DMS153 treated with DMSO at 0.1 percent for 48 hours (cell line): ENCODE measurements at regions not wholly inside any gene's neighbourhood (a gene's known extent, or its start where the extent isn't known, plus 50 kb on each side); places are given as distances from the start of the nearest gene placed in this dataset.

ENCODE experiments used
- DNase-seq: peaks from one replicate; lab custom pipeline; 2025; ENCODE audit not compliant: unreplicated experiment; lab: John Stamatoyannopoulos, UW

- no peak for DNase-seq
Measured at GRCh38 chr1:94707321-94708298, 112.5 kb upstream of the SLC44A3 start.

GRCh38 chr1:94702442-94702815 is 117.7 kb upstream of the SLC44A3 start:
- no peak for DNase-seq

DNA sequence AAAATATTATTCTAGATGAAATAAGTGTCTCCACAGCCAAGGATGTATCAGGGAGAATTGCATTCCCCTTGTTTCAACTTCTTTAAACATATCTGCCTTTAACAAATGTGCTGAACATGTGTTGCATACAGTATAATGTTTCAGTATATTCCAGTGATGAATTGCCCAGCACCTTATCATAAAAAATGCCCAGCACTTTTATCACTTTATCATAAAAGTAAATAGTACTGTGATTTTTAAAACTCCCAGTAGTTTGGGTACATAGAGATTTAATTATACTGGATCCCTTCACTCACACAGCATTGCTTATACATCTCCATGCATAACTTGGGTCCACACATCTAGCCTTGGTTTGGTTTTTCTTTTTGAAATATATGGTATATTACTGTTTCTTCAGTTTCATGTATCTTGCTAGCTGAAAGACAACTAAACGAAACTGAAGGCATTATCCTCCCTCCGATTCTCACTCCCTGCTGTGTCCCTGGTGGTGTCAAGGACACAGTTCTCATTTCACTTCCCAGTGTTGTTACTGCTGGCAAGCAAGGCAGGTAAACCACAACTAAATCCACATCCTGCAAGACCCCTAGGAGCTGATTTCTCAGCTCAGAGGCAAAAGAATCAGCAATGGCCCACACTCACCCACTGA is 118.2 kb upstream of the SLC44A3 start:
- no peak for DNase-seq

DNA sequence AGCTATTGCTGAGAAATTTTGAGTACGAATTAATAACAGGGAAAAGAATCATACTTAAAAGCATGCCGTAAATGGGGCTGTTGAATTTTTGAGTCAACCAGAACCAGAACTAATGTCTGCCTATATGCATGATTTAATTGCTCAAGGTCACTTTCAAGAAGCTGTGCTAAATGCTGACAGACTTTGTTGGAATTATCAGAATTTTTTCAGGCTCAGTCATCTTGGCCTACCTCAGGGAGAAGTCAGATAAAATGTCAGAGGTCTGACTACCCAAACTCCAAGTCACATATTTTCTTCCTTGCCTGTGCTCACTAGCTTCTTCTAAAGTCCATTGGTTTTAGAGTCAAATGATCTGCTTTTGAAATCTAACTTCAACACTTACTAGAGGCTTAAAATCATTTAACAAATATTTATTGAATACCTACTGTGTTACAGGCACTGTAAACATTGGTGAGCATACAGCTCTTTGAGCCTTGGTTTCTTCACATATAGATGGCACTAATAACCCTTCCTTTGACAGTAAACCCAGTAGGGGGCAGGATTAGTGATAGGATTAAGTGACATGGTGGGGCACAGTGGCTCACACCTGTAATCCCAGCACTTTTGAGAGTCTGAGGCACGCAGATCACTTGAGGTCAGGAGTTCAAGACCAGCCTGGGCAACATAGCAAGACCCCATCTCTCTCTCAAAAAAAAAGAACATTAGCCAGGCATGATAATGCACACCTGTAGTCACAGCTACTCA is 121.2 kb upstream of the SLC44A3 start:
- no peak for DNase-seq

DNA sequence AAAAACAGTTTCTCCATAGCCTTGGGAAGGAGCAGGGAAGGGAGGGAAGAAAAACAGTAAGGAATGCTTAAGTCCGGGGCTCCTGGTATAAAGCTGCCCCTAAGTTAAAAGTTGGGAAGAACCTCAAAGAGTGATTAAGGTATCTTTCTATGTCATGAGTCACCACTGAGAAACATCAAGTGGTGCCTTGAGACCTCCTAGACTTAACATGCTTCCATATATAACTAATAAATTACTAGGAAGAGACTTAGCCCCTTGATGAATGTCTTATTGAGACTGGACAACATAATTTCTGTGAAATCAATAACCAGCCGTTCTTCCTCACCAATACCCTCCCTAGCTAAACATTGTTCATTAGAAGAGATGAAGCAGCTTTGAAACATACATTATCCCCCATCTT is 121.8 kb upstream of the SLC44A3 start:
- DNase-seq = no peak

GRCh38 chr1:94697839-94698238 is 122.3 kb upstream of the SLC44A3 start:
- DNase-seq = peak; percentile 88

DNA sequence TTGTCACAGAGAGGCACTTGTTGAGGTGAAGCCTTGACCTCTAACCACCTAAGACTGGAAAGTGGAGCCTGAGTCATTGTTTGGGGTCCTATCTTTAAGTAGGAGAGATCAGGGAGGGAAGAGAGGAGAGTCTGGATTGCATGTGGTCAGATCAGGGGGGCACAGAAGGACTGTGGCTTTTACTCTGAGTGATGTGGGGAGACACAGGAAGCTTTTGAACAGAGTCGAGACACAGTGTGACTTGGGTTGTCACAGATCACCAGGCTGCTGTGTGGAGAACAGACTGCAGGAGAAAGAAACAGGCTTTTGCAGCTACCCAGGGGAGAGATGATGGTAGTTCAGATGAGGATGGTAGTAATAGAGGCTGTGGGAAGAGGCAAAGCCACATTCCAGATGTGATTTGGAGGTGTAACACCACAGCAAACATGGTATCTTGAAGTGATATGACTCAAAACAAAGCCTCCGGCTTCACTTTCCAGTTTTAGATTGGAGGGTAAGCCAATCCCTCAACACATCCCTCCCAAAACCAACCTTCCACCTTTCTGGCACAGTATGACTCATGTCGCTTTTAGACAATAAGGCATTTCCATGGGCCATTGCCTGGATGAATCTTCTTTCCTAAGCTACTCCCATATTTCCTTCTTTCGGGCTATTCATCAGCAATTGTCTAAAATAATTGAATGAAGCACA is 125.8 kb upstream of the SLC44A3 start:
- DNase-seq = no peak

DNA sequence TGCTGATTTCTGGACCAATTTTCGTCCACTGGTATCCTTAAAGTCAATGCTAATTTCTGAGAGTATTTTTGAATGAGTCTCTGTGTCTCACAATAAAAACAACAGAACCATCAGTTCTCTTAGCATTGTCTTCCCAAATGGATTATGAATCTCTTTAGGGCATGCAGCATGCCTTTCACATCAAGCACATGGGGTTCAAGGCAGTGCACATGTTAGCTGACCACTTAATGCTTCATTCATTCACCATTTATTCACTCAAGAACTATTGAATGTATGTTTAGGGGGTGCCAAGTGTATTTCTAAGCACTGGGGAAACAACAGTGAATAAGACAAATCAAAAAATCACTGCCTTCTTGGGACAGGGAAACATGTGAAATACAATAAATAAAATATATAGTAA is 126.7 kb upstream of the SLC44A3 start:
- DNase-seq = no peak

- no peak for DNase-seq
Measured at GRCh38 chr1:94693029-94693428, 127.1 kb upstream of the SLC44A3 start.

- no peak for DNase-seq
Measured at GRCh38 chr1:94688646-94689045, 131.5 kb upstream of the SLC44A3 start.

DNA sequence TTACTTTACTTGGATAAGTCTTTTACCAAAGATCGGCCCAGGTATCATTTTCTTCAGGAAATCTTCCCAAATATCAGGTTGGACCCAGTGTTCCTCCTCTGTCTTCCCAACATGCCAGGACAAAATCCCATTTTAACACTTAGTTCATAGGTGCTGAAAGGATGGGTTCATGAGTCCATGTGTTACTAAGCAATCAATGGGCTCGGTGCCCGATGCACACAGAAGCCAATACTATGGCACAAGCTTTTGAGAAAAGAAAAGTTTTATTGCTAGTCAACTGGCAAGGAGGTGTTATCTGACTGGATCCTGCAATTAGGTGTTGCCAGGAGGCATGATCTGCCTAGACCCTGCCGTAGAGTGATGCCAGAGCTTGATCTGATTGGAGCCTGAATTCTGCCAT is 133.3 kb upstream of the SLC44A3 start:
- DNase-seq = no peak

DNA sequence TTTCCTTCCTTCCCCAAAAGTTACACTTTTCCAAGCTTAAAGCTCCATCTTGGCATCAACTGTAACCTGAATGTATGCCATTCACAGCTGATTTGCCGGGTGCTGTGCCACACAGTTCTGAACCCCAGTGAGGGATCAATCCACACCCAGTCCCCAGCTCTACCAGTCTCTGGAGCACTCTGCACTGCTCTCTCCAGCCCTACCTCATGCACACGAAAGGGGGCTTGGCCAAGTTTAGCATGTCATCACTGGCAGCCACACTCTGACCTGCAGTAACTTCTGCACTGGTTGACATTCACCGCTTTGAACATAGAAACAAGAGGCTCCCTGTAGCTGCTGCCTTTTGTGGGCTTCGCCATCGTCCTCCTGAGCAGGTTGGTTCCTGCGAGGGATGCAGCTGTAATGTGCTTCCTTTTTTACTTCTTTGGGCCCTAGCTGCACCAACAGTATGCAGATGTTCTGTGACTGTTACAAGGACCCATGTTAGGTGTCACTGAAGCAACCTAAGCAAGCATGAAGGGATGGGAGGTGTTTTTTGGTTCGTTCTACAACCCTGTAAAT is 135.4 kb upstream of the SLC44A3 start:
- no peak for DNase-seq

- DNase-seq = no peak
Measured at GRCh38 chr1:94683886-94684285, 136.3 kb upstream of the SLC44A3 start.

GRCh38 chr1:94680039-94680377 is 138.4 kb upstream of the F3 start:
- no peak for DNase-seq

DNA sequence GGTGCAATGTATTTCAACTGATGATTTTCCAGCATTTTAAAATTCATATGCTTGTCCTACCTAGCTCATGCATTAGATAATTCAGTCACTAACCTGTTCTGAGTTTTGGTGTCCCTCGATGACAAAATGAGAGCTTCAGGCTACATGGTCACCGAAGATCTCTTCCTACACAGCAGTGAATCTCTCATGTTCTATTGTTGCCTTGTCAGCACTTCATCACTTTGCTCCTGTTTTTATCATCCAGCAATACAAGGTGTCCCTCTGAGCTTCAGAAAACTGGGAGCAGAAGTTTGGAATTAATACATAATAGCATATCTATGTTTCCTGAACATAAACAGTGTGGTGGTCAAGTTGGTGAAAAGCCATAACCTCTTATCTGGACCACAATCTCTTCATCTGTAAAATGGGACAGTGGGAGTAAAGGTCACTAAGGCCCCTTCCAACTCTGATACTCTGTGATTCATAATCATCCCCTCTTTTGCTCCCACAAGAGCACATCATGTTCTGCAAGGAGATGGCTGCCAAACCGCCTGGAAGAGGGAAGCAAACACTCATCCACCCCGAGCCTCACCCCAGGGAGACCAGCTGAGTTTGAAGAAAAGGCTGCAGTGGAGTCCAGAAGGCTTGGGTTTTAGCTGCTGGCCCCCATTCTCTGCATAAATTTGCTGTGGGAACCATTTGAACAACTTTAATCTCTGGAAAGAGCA is 137.9 kb upstream of the F3 start:
- no peak for DNase-seq

DNA sequence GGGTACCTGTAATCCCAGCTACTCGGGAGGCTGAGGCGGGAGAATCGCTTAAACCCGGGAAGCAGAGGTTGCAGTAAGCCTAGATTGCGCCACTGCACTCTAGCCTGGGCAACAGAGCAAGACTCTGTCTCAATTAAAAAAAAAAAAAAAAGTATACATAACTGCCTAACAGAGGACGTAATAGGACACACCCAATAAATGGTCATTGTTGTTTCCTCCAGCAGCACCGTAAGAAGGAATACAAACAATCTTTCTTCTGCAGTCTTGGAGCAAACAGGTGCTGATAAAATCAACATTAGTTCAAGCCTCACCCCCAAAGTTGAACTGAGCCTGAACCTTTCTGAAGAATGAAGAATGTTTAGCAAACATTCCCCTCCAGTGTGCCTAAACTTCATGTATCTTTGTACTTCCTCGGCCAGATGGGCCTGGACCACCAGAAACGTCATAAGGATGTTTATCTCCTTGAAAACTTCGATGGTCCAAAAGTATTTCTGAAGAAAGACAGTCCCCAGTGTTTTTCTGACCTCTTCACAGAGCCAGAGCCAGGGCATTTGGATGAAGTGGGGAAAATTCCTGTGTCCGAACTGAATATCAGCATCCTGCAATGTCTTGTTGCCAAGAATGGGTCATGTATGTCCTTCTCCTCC is 136.8 kb upstream of the F3 start:
- DNase-seq = no peak

- DNase-seq = no peak
Measured at GRCh38 chr1:94677714-94678113, 136.2 kb upstream of the F3 start.

DNA sequence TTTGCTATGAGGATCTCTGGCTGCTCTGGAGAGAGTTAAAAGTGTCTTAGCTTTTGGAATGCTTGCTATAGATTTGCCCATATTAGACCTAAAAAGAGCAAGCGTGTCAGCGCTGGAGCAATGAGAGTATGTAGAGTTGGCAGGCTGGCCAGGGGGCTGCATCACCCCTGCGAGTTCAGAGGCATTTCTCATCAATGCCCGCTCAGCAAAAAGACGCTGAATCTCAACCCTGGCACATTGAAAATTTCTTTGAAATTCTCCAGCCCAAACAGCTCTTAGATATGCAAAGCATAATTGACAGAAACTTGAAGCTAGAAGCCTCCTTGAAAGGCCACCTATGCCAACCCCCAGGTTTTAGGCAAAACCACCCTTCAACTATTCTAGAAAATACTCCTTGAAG is 135.5 kb upstream of the F3 start:
- DNase-seq = no peak

- DNase-seq = peak; percentile 21
Measured at GRCh38 chr1:94676686-94677085, 135.1 kb upstream of the F3 start.

DNA sequence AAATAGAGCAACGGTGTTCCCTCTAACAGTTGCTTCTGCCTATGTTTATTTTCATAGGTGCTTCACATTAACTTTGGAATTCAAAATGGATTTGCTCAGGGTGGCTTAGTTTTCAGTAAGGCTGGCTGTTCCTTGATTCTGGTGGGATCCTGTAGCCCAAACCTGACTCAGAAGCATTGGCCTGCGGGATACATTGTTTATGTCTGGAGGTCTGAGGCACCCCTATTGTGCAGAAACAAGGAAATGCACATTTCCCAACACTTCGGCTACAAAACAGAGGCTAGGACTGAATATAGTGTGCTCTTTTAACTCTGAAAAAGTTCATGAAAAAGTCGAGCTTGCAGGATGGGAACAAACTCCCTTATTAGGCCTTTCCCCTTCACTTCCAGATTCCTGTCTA is 133.8 kb upstream of the F3 start:
- DNase-seq = no peak
